K562 (cell line): ENCODE measurements at regions not wholly inside any gene's neighbourhood (a gene's known extent, or its start where the extent isn't known, plus 50 kb on each side); places are given as distances from the start of the nearest gene placed in this dataset.

Experiments used
- ATAC-seq: fragments of 200-7000 bp; cut with Tn5 transposase; 3 replicates; pipeline ENCODE4 v1.9.1; 2020; ENCODE audit warnings: moderate library complexity
- BruUV-seq: library from RNA; stranded (reverse); fragments of 400-500 nt; replicated peaks from 2 replicates; lab custom pipeline; 2021; lab: Mats Ljungman, UMichigan
- CTCF ChIA-PET: fragments of 300-600 bp; formaldehyde crosslinking; extraction: SDS; loops from one replicate; lab custom pipeline; 2021; ENCODE audit warnings: low intra/inter-chr PET ratio; lab: Yijun Ruan, JAX
- POLR2A ChIA-PET: fragments of 300-600, 350-650 bp; sonication (Branson Sonifier 250); formaldehyde crosslinking; extraction: SDS; loops from one replicate; lab custom pipeline; 2021; ENCODE audit warnings: antibody characterized with exemption, inconsistent platforms; lab: Yijun Ruan, JAX
- DNase-seq, 4 experiments: peaks; one replicate each; pipeline versions ENCODE4 v3.0.0 to v3.0.0-alpha.2; 2011 to 2018; ENCODE audit warnings: low spot score in 3 of 4, mixed read lengths in 3 of 4; ENCODE audit errors: extremely low read depth in 1 of 4
- FAIRE-seq: peaks from 2 replicates; lab custom pipeline; 2011; peaks lifted over from hg19 to GRCh38; lab: Jason Lieb, UNC
- H2AFZ ChIP-seq: 2 replicates; pipeline ENCODE4 v1.6.0; 2011; ENCODE audit warnings: low read depth, low read length, control low read depth, inconsistent platforms
- H3K27ac ChIP-seq: fragments of 200-600 bp; 3 replicates; pipeline ENCODE4 v1.8.0; 2011; ENCODE audit warnings: low read depth, mild to moderate bottlenecking, control low read depth, inconsistent platforms, low read length, moderate library complexity, mixed read lengths; ENCODE audit errors: extremely low read depth
- H3K27me3 ChIP-seq, 2 experiments: fragments of 300-600 bp in 1 of 2; 2 replicates in 1 of 2; 3 replicates in 1 of 2; pipeline versions ENCODE4 v1.6.0 to v1.8.0; 2011; ENCODE audit warnings: inconsistent platforms in 2 of 2, low read length in 2 of 2, mild to moderate bottlenecking in 1 of 2, mixed read lengths in 1 of 2, moderate library complexity in 1 of 2; ENCODE audit not compliant: control insufficient read depth in 2 of 2, insufficient read depth in 2 of 2
- H3K36me3 ChIP-seq: fragments of 300-600 bp; 3 replicates; pipeline ENCODE4 v1.8.0; 2011; ENCODE audit warnings: mild to moderate bottlenecking, low read length, inconsistent platforms; ENCODE audit not compliant: control insufficient read depth, insufficient read depth
- H3K4me1 ChIP-seq, 2 experiments: fragments of 200-600 bp in 1 of 2; replicated peaks in 1 of 2; 2 replicates in 1 of 2; 3 replicates in 1 of 2; pipeline versions ENCODE4 v1.5.1 to v1.8.0; 2011; ENCODE audit warnings: inconsistent platforms in 2 of 2, low read length in 2 of 2, mild to moderate bottlenecking in 1 of 2, mixed read lengths in 1 of 2, moderate library complexity in 1 of 2; ENCODE audit not compliant: control insufficient read depth in 2 of 2, insufficient read depth in 2 of 2
- H3K4me2 ChIP-seq: 2 replicates; pipeline ENCODE4 v1.6.1; 2011; ENCODE audit warnings: low read length, control low read depth, inconsistent platforms, mixed read lengths; ENCODE audit not compliant: insufficient read depth
- H3K4me3 ChIP-seq: fragments of 200-600 bp; sonication (generic), shearing (Covaris generic); 2 replicates; pipeline ENCODE4 v1.5.1; 2016; ENCODE audit warnings: control low read depth, inconsistent platforms
- H3K79me2 ChIP-seq: fragments of 200-600 bp; 3 replicates; pipeline ENCODE4 v1.8.0; 2011; ENCODE audit warnings: low read length, inconsistent platforms; ENCODE audit not compliant: control insufficient read depth, insufficient read depth
- H3K9ac ChIP-seq, 2 experiments: 2 replicates each; pipeline versions ENCODE4 v1.6.0 to v1.6.1; 2011; ENCODE audit warnings: low read depth in 2 of 2, low read length in 2 of 2, control low read depth in 1 of 2, inconsistent platforms in 1 of 2, mild to moderate bottlenecking in 1 of 2, mixed read lengths in 1 of 2; ENCODE audit not compliant: insufficient read depth in 1 of 2
- H3K9me1 ChIP-seq: one replicate; pipeline ENCODE4 v1.6.0; 2011; ENCODE audit warnings: inconsistent platforms, mild to moderate bottlenecking, low read length, moderate library complexity; ENCODE audit not compliant: control insufficient read depth, insufficient read depth
- H3K9me3 ChIP-seq: replicated peaks from 2 replicates; pipeline ENCODE4 v1.5.1; 2011; ENCODE audit warnings: low read depth, low read length, inconsistent platforms; ENCODE audit not compliant: control insufficient read depth, insufficient read depth
- H4K20me1 ChIP-seq: replicated peaks from 2 replicates; pipeline ENCODE4 v1.6.1; 2011; ENCODE audit warnings: low read length, inconsistent platforms, mixed read lengths; ENCODE audit not compliant: control insufficient read depth, insufficient read depth
- MBD1 ChIP-seq: fragments of 250-450 bp; sonication (Bioruptor Pico); IDR thresholded peaks from 2 replicates; pipeline ENCODE4 v1.8.0; 2022; ENCODE audit warnings: inconsistent platforms
- MED1 ChIP-seq: sonication (generic); formaldehyde crosslinking; IDR thresholded peaks from 2 replicates; pipeline ENCODE4 v1.8.1; 2023; ENCODE audit warnings: missing genetic modification reagents, borderline replicate concordance
- NKRF ChIP-seq: fragments of 450-650 bp; IDR thresholded peaks from 2 replicates; pipeline ENCODE4 v1.6.1; 2016; ENCODE audit warnings: borderline replicate concordance
- NR2C2 ChIP-seq, 2 experiments: fragments of 200-800 bp in 1 of 2; sonication (Bioruptor generic) in 1 of 2; sonication (generic) in 1 of 2; formaldehyde crosslinking in 1 of 2; IDR thresholded peaks; 2 replicates each; pipeline versions ENCODE4 v1.6.1 to v1.8.0; 2016 to 2022; ENCODE audit warnings: mild to moderate bottlenecking in 1 of 2, missing compliant biosample characterization in 1 of 2, missing genetic modification characterization in 1 of 2, missing genetic modification reagents in 1 of 2
- NRF1 ChIP-seq, 2 experiments: fragments of 450-650 bp; IDR thresholded peaks in 1 of 2; conservative IDR thresholded peaks in 1 of 2; 2 replicates each; pipeline ENCODE4 v1.6.1; 2014; ENCODE audit warnings: mild to moderate bottlenecking in 2 of 2
- POLR2AphosphoS5 ChIP-seq: IDR thresholded peaks from 2 replicates; pipeline ENCODE4 v1.6.1; 2011; ENCODE audit warnings: mild to moderate bottlenecking, low read depth, low read length, moderate library complexity; ENCODE audit not compliant: control insufficient read depth, insufficient read depth
- PPARD ChIP-seq: fragments of 250-450 bp; sonication (Bioruptor Pico); IDR thresholded peaks from 2 replicates; pipeline ENCODE4 v1.8.0; 2022; ENCODE audit warnings: inconsistent platforms, mild to moderate bottlenecking, moderate library complexity
- ZNF146 ChIP-seq: IDR thresholded peaks from one replicate; pipeline ENCODE4 v1.6.1; 2018; ENCODE audit warnings: missing compliant biosample characterization; ENCODE audit not compliant: unreplicated experiment
- ZNF277 ChIP-seq: fragments of 250-450 bp; sonication (Bioruptor Pico); IDR thresholded peaks from 2 replicates; pipeline ENCODE4 v1.8.0; 2022; ENCODE audit warnings: inconsistent platforms, mild to moderate bottlenecking, moderate library complexity, borderline replicate concordance
- WGBS: fragments of 100-300 bp; shearing (Covaris generic); methylation state at CpG from one replicate; pipeline ENCODE4 v1.1.6; 2016; ENCODE audit warnings: low coverage, mixed read lengths; ENCODE audit not compliant: insufficient coverage; ENCODE audit errors: missing lambda C conversion rate; 5-methylcytosine and 5-hydroxymethylcytosine counted together
- in situ Hi-C: fragments of 300-500 bp; cut with MboI; formaldehyde crosslinking; loops from 4 replicates; pipeline ENCODE4 v1.15.0; 2018; ENCODE audit warnings: inconsistent platforms, mixed read lengths
- intact Hi-C: fragments of 100-400 bp; cut with micrococcal nuclease; formaldehyde crosslinking; loops from 2 replicates; pipeline ENCODE4 v1.14.2; 2022

- FAIRE-seq (no peak), ATAC-seq (no peak), DNase-seq (no peak)
- in situ Hi-C loops (no loop called here), intact Hi-C loops (no loop called here)
- Histone ChIP-seq H3K4me3 (no peak overlapping the region), H3K79me2 (no peaks in the 10 kb centered on the region), H3K9me1 (no peaks in the 10 kb centered on the region), H3K27ac (no peak overlapping the region), H3K27me3 (peaks cover 0 to 5% of the 10 kb centered on the region in 2 experiments; a peak in 1 of 5 replicates), H3K9me3 (no peaks in the 10 kb centered on the region), H3K36me3 (no peaks in the 10 kb centered on the region), H4K20me1 (no peaks in the 10 kb centered on the region), H3K4me1 (no peaks in the 10 kb centered on the region), H2AFZ (no peak overlapping the region), H3K9ac (no peak overlapping the region), H3K4me2 (no peak overlapping the region)
- 0% methylated on average over 5 of the region's 6 CpGs for WGBS
- ChIA-PET CTCF (no interaction called here), POLR2A (interaction anchor here (0.6 kb wide), 1 partner anchor 65 kb away, joined by 3 read pairs; no protein-coding TSS in a partner anchor)
- no peak for TF ChIP-seq NKRF
- TF ChIP-seq PPARD (CRISPR knock-in tag), result no peak
- BruUV-seq, result no TSS peak
These were observed 1140.1 kb downstream of the BRD1 start for GRCh38 chr22:48687606-48688005.

GRCh38 chr22:48686694-48687302 is 1140.9 kb downstream of the BRD1 start:
- no peaks in the 10 kb centered on the region for H4K20me1 ChIP-seq
- in situ Hi-C loops, result no loop called here
- ChIA-PET POLR2A (no interaction called here), CTCF (no interaction called here)
- H3K4me2 ChIP-seq, result no peak overlapping the region
- no peak overlapping the region for H3K4me3 ChIP-seq
- ATAC-seq (no peak), DNase-seq (no peak), FAIRE-seq (no peak)
- WGBS, result 6% methylated on average over 2 of the region's 2 CpGs
- BruUV-seq, result no TSS peak
- no peaks in the 10 kb centered on the region for H3K4me1 ChIP-seq
- H3K9me3 ChIP-seq, result no peaks in the 10 kb centered on the region
- no peak overlapping the region for H2AFZ ChIP-seq
- H3K36me3 ChIP-seq, result no peaks in the 10 kb centered on the region
- no peak overlapping the region for H3K27ac ChIP-seq
- intact Hi-C loops, result no loop called here
- peaks cover 0 to 5% of the 10 kb centered on the region in 2 experiments; a peak in 1 of 5 replicates for H3K27me3 ChIP-seq
- no peaks in the 10 kb centered on the region for H3K9me1 ChIP-seq
- no peak overlapping the region for H3K9ac ChIP-seq
- no peaks in the 10 kb centered on the region for H3K79me2 ChIP-seq
- no peak for TF ChIP-seq MBD1
- TF ChIP-seq MED1 (CRISPR knock-in tag), result no peak
- TF ChIP-seq POLR2AphosphoS5, result no peak
- TF ChIP-seq NRF1 (conservative IDR thresholded peaks at IDR 0.05 in 1 of 2, IDR thresholded peaks at IDR 0.05 in 1 of 2), result no peak
- no peak for TF ChIP-seq NR2C2 (CRISPR knock-in tag; IDR thresholded peaks at IDR 0.05)
- no peak for TF ChIP-seq NR2C2 (tag; IDR thresholded peaks at IDR 0.05)
- no peak for TF ChIP-seq ZNF277
- TF ChIP-seq ZNF146 (CRISPR knock-in tag), result no peak
